Tibial artery (tissue), 4 donors: ENCODE measurements at regions not wholly inside any gene's neighbourhood (a gene's known extent, or its start where the extent isn't known, plus 50 kb on each side); places are given as distances from the start of the nearest gene placed in this dataset.

Experiments used
- DNase-seq, 2 donors: peaks; one replicate each; pipeline ENCODE4 v3.0.0-alpha.2; 2019
- H3K27ac ChIP-seq, 2 donors: fragments of 200-600 bp; sonication (generic) in 1 of 2; 1 replicate in 1 of 2; 2 replicates in 1 of 2; pipeline ENCODE4 v1.5.1; 2018 to 2019; ENCODE audit warnings: mild to moderate bottlenecking in 1 of 2
- H3K27me3 ChIP-seq, 2 donors: fragments of 200-600 bp; sonication (generic) in 1 of 2; one replicate each; pipeline versions ENCODE4 v1.5.1 to v1.6.0; 2016 to 2019
- H3K36me3 ChIP-seq, 3 donors: fragments of 200-600 bp; sonication (generic) in 2 of 3; one replicate each; pipeline ENCODE4 v1.5.1; 2016 to 2019; ENCODE audit warnings: mild to moderate bottlenecking in 2 of 3
- H3K4me1 ChIP-seq, 4 donors: fragments of 200-600 bp; sonication (generic) in 2 of 4; 1 replicate in 3 of 4; 2 replicates in 1 of 4; pipeline ENCODE4 v1.5.1; 2016 to 2019
- H3K4me3 ChIP-seq, 2 donors: fragments of 200-600 bp; sonication (generic) in 1 of 2; 1 replicate in 1 of 2; 2 replicates in 1 of 2; pipeline ENCODE4 v1.5.1; 2018 to 2019; ENCODE audit warnings: mild to moderate bottlenecking in 2 of 2
- H3K9me3 ChIP-seq, 3 donors: fragments of 200-600 bp; sonication (generic) in 1 of 3; one replicate each; pipeline ENCODE4 v1.5.1; 2016 to 2019
- CTCF ChIP-seq, 2 experiments: fragments of 200-600 bp in 1 of 2; fragments of 450-650 bp in 1 of 2; IDR thresholded peaks; one replicate each; pipeline ENCODE4 v1.5.1; 2017 to 2019; ENCODE audit warnings: antibody characterized with exemption in 2 of 2, mild to moderate bottlenecking in 1 of 2, moderate library complexity in 1 of 2
- intact Hi-C: fragments of 100-400 bp; cut with DNase I; formaldehyde crosslinking; loops from one replicate; pipeline ENCODE4 v1.15.0; 2023; ENCODE audit warnings: low total_unique reads

DNA sequence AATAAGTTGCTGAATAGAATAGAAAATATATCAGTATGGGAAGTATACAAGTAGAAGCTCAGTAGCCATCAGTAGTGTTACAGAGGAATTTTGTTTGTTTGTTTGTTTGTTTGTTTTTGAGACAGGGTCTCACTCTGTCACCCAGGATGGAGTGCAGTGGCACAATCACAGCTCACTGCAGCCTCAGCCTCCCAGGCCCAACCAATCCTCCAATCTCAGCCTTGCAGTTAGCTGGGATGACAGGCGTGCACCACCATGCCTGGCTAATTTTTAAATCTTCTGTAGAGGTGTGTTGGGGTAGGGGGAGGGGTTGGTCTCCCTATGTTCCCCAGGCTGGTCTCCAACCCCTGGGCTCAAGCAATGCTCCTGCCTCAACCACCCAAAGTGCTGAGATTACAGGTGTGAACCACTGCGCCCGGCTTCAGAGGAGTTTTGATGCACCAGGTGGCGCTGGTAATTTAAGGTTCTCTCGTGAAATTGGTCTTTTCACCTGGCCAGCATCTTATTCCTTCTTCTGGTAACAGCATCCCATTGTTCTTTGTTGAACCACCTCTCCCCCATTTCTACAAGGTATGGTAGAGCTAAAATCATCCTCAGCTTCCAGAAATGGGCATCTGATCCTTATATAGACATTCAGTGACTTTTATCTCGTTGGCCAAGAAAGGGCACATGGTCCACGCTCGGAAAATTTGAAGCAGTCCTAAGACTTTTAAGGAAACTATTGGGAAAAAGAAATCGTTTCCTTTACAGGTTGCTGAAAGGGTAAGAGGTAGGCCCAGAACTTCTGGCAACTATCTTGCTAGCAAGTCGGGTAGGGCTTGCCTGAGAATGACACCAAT is 157.1 kb downstream of the ARRDC3 start:
- peaks cover 0 to 7% (median 0%) of the 10 kb centered on the region in 4 donors for H3K4me1 ChIP-seq
- TF ChIP-seq CTCF (IDR thresholded peaks at IDR 0.05), result no peak
- intact Hi-C loops, result no loop called here
- no peaks in the 10 kb centered on the region for H3K36me3 ChIP-seq
- no peak overlapping the region for H3K27ac ChIP-seq
- H3K27me3 ChIP-seq, result no peaks in the 10 kb centered on the region
- H3K9me3 ChIP-seq, result no peaks in the 10 kb centered on the region
- DNase-seq, result no peak
- no peak overlapping the region for H3K4me3 ChIP-seq

DNA sequence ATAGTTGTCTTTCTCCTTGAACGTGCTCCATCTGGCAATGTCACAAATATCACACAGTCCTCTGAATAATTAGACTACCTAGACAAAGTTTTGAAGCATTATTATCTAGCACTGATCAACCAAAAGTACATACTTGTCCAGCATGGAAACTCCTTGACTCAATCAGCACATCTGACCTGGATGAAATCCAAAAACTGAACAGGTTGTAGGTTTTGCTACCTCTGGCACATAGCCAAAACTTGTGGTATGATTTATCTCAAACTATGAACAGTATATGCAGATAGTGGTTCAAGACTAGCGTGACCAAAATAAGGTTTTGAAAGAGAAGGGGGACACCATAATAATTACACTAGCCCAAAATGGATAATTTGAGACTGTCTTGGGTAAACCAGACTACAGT is 158.1 kb downstream of the ARRDC3 start:
- no peak for DNase-seq
- intact Hi-C loops, result no loop called here
- H3K4me3 ChIP-seq, result no peak overlapping the region
- no peaks in the 10 kb centered on the region for H3K27me3 ChIP-seq
- H3K4me1 ChIP-seq, result no peaks in the 10 kb centered on the region
- no peak for TF ChIP-seq CTCF (IDR thresholded peaks at IDR 0.05)
- H3K9me3 ChIP-seq, result no peaks in the 10 kb centered on the region
- no peaks in the 10 kb centered on the region for H3K36me3 ChIP-seq
- H3K27ac ChIP-seq, result no peak overlapping the region

DNA sequence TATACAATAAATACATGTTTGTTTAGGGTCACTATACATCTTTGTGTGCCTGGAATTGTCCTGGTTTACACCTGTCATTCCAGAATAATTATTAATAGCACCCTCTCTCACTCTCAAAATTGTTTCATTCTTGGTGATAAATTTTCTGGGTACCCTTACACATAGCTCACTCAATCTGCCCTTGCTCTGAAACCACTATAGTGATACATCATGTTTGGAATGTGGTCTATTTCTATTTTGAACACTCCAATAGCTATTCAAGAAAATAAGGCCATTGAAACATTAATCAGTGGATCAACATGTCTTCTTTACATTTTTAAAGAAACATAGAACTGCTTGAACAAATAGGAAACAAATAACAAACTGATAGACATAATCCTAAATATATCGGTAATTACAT is 158.7 kb downstream of the ARRDC3 start:
- intact Hi-C loops, result no loop called here

DNA sequence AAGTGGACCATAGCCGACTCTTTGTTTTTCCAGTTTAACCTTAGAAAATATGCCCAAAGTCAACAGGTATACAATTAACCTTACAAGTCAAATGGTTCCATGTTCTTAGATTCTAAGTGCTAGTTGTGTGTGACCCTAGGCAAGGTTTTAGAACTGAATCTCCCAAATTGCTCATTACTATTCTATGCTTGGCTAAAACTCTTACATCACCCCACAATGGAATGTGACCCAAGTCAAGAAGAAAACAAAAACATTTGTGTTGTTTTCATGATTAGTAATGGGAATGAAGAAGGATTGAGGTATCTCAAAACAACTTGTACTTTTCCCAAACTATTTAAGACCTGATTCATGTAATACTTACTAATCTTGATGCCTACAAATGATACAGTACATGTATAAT is 159.2 kb downstream of the ARRDC3 start:
- DNase-seq, result no peak

More for the DNA sequence above, 158.7 kb downstream of the ARRDC3 start:
- H3K27ac ChIP-seq, result no peak overlapping the region
- H3K4me3 ChIP-seq, result no peak overlapping the region
- no peaks in the 10 kb centered on the region for H3K27me3 ChIP-seq
- no peak for TF ChIP-seq CTCF (IDR thresholded peaks at IDR 0.05)
- H3K36me3 ChIP-seq, result no peaks in the 10 kb centered on the region
- H3K9me3 ChIP-seq, result no peaks in the 10 kb centered on the region
- peaks cover 0 to under 1% (median 0%) of the 10 kb centered on the region in 4 donors for H3K4me1 ChIP-seq
- DNase-seq, result no peak

DNA sequence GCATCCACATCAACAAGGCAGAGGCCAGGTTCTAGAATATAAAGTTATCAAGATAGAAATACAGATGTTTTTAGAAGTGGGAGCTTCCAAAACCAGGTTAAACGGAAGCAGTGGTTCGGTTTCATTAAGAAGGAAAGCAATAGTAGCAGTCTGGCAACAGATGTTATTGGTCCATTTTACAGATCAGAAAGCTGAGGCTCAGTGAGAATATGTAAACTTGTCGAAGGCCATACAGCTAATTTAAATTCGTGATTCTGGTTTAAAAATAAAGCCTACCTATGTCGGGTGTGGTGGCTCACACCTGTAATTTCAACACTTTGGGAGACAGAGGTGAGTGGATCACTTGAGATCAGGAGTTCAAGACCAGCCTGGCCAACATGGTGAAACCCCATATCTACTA is 160.6 kb downstream of the ARRDC3 start:
- no peak for DNase-seq
- H3K4me1 ChIP-seq, result peaks cover 0 to 8% (median 0%) of the 10 kb centered on the region in 4 donors
- H3K27me3 ChIP-seq, result no peaks in the 10 kb centered on the region
- no peaks in the 10 kb centered on the region for H3K36me3 ChIP-seq
- no peaks in the 10 kb centered on the region for H3K9me3 ChIP-seq
- no peak for TF ChIP-seq CTCF (IDR thresholded peaks at IDR 0.05)
- no peak overlapping the region for H3K27ac ChIP-seq
- no peak overlapping the region for H3K4me3 ChIP-seq
- intact Hi-C loops, result no loop called here

More for the DNA sequence above, 159.2 kb downstream of the ARRDC3 start:
- no peaks in the 10 kb centered on the region for H3K9me3 ChIP-seq
- peaks cover 0 to 6% (median 0%) of the 10 kb centered on the region in 4 donors for H3K4me1 ChIP-seq
- H3K27ac ChIP-seq, result no peak overlapping the region
- H3K4me3 ChIP-seq, result no peak overlapping the region
- no peaks in the 10 kb centered on the region for H3K27me3 ChIP-seq
- intact Hi-C loops, result no loop called here
- no peak for TF ChIP-seq CTCF (IDR thresholded peaks at IDR 0.05)
- H3K36me3 ChIP-seq, result no peaks in the 10 kb centered on the region
